Prostate gland (tissue), 2 donors: ENCODE measurements at regions not wholly inside any gene's neighbourhood (a gene's known extent, or its start where the extent isn't known, plus 50 kb on each side); places are given as distances from the start of the nearest gene placed in this dataset.

Source experiments
- DNase-seq: peaks from one replicate; pipeline ENCODE4 v3.0.0-alpha.2; 2019; ENCODE audit warnings: low spot score
- H3K27ac ChIP-seq, 2 donors: fragments of 200-600 bp; sonication (generic); 2 replicates each; pipeline ENCODE4 v1.5.1; 2017 to 2019
- H3K27me3 ChIP-seq: fragments of 200-600 bp; sonication (generic); replicated peaks from 2 replicates; pipeline ENCODE4 v1.5.1; 2019; ENCODE audit not compliant: insufficient read depth
- H3K36me3 ChIP-seq, 2 donors: fragments of 200-600 bp; sonication (generic); 1 replicate in 1 of 2; 2 replicates in 1 of 2; pipeline versions ENCODE4 v1.5.1 to v1.8.1; 2017 to 2019
- H3K4me1 ChIP-seq: fragments of 200-600 bp; sonication (generic); replicated peaks from 2 replicates; pipeline ENCODE4 v1.5.1; 2019
- H3K4me3 ChIP-seq, 2 donors: fragments of 200-600 bp; sonication (generic); 2 replicates each; pipeline ENCODE4 v1.5.1; 2017 to 2019
- H3K9me3 ChIP-seq: fragments of 200-600 bp; sonication (generic); 2 replicates; pipeline ENCODE4 v1.5.1; 2017
- CTCF ChIP-seq, 4 experiments: fragments of 200-600 bp in 2 of 4; fragments of 450-650 bp in 2 of 4; sonication (generic) in 2 of 4; IDR thresholded peaks; 1 replicate in 3 of 4; 2 replicates in 1 of 4; pipeline ENCODE4 v1.5.1; 2016 to 2019; ENCODE audit warnings: antibody characterized with exemption in 4 of 4, mild to moderate bottlenecking in 2 of 4, moderate library complexity in 2 of 4
- POLR2A ChIP-seq: fragments of 450-650 bp; IDR thresholded peaks from one replicate; pipeline ENCODE4 v1.6.1; 2016; ENCODE audit warnings: antibody characterized with exemption, mild to moderate bottlenecking
- POLR2AphosphoS5 ChIP-seq: sonication (generic); formaldehyde crosslinking; IDR thresholded peaks from one replicate; pipeline ENCODE4 v1.6.1; 2017; ENCODE audit warnings: antibody characterized with exemption
- WGBS: methylation state at CpG from one replicate; pipeline ENCODE4 v1.1.5; 2018; 5-methylcytosine and 5-hydroxymethylcytosine counted together
- intact Hi-C: fragments of 100-400 bp; cut with DNase I; formaldehyde crosslinking; loops from one replicate; pipeline ENCODE4 v1.14.2; 2022

- DNase-seq = no peak
- intact Hi-C loops = no loop called here
- TF ChIP-seq CTCF (IDR thresholded peaks at IDR 0.05) (no peak), POLR2A (no peak), POLR2AphosphoS5 (no peak)
- Histone ChIP-seq H3K4me3 (no peak overlapping the region), H3K27me3 (no peaks in the 10 kb centered on the region), H3K36me3 (no peaks in the 10 kb centered on the region), H3K27ac (no peak overlapping the region), H3K4me1 (no peaks in the 10 kb centered on the region), H3K9me3 (no peaks in the 10 kb centered on the region)
Observed at GRCh38 chr15:47492195-47492594, 225.1 kb upstream of the SEMA6D start.

GRCh38 chr15:47493357-47494247 is 223.7 kb upstream of the SEMA6D start:
- Histone ChIP-seq H3K9me3 (no peaks in the 10 kb centered on the region), H3K4me1 (no peaks in the 10 kb centered on the region), H3K27me3 (no peaks in the 10 kb centered on the region), H3K27ac (no peak overlapping the region), H3K36me3 (no peaks in the 10 kb centered on the region), H3K4me3 (no peak overlapping the region)
- intact Hi-C loops = no loop called here
- no peak for TF ChIP-seq POLR2A
- no peak for TF ChIP-seq POLR2AphosphoS5
- TF ChIP-seq CTCF (IDR thresholded peaks at IDR 0.05) = no peak
- 90% methylated on average over 4 of the region's 4 CpGs for WGBS
- DNase-seq = no peak

DNA sequence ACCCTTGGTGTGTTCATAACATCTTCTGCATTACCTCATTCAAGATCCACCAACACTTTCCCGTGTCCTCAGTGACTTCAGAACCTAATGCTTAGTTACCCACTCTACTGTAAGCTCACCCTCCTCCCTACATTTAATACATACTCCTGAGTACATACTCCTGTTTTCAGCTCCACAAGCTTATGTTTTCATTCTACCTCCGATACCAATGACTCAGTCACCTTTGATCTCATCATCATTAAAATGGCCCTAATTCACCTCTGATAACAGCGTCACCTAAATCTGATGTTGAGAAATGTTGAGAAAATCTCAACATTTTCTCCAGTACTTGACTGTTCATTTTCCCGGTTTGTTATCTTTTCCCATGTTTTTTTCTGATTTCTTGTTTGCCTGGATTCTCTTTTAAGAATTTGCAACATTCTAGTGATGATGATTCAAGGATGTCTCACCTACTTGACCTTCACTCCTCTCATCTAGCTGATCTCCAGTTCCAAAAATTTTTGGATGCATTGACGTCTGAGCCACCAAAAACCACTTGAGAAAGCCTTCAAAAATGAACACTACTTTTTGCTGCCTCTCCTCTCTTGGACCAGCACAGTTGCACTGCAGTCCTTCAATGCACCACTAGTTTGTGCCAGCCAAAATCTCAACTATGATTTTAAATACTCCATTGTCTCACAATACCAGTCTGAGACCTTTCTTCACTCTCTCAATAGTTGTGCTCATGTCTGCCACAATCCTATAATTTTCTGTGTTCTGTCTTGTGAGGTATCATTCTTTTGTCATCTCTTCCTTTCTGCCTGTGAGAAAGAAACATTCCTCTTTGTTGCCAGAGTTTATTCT is 220.7 kb upstream of the SEMA6D start:
- H3K9me3 ChIP-seq = no peaks in the 10 kb centered on the region
- no peak overlapping the region for H3K27ac ChIP-seq
- H3K4me3 ChIP-seq = no peak overlapping the region
- H3K27me3 ChIP-seq = no peaks in the 10 kb centered on the region
- no peaks in the 10 kb centered on the region for H3K36me3 ChIP-seq
- no peaks in the 10 kb centered on the region for H3K4me1 ChIP-seq
- no peak for DNase-seq
- no peak for TF ChIP-seq POLR2AphosphoS5
- no peak for TF ChIP-seq CTCF (IDR thresholded peaks at IDR 0.05)
- TF ChIP-seq POLR2A = no peak
- intact Hi-C loops = no loop called here
- WGBS = 93% methylated on average over 5 of the region's 5 CpGs

DNA sequence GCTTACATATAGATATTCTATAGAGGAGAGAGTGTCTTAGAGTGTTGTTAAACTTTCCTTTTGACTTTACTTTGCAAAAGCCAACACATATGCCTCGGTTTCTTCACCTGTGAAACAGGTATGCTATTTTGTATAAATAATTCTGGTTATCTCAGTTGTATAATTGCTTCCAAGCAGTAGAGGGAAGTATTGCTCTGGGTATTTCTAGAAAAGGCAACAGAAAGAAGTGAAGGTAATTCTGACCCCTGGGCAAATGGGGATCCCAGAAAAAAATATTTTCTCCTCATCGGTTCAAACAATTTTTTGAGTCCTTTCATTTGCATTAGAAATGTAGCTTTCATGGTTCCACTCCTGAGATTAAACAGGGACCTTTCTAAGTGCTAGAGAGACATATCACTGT is 216.5 kb upstream of the SEMA6D start:
- WGBS = 72% methylated on average over 2 of the region's 2 CpGs
- no peak for DNase-seq
- no peaks in the 10 kb centered on the region for H3K4me1 ChIP-seq
- no peak overlapping the region for H3K4me3 ChIP-seq
- intact Hi-C loops = no loop called here
- TF ChIP-seq CTCF (IDR thresholded peaks at IDR 0.05) (no peak), POLR2AphosphoS5 (no peak), POLR2A (no peak)
- H3K27me3 ChIP-seq = no peaks in the 10 kb centered on the region
- H3K36me3 ChIP-seq = no peaks in the 10 kb centered on the region
- H3K27ac ChIP-seq = no peak overlapping the region
- H3K9me3 ChIP-seq = no peaks in the 10 kb centered on the region
